Pancreas (tissue), 10 donors: ENCODE measurements at regions not wholly inside any gene's neighbourhood (a gene's known extent, or its start where the extent isn't known, plus 50 kb on each side); places are given as distances from the start of the nearest gene placed in this dataset.

Source experiments
- ATAC-seq, 4 donors: fragments of 200-7000 bp; cut with Tn5 transposase; one replicate each; pipeline versions ENCODE4 v1.8.0 to v1.9.1; 2020; ENCODE audit warnings: mild to moderate bottlenecking in 4 of 4, moderate library complexity in 4 of 4
- DNase-seq, 6 donors: peaks; one replicate each; pipeline ENCODE4 v3.0.0-alpha.2; 2020
- FAIRE-seq: peaks from 2 replicates; lab custom pipeline; 2012; peaks lifted over from hg19 to GRCh38; lab: Jason Lieb, UNC
- H3K27ac ChIP-seq, 4 donors: fragments of 200-600 bp; sonication (generic); 1 replicate in 3 of 4; 2 replicates in 1 of 4; pipeline versions ENCODE4 v1.5.0 to v1.8.0; 2020
- H3K27me3 ChIP-seq, 4 donors: fragments of 200-600 bp; one replicate each; pipeline ENCODE4 v1.8.0; 2021
- H3K36me3 ChIP-seq, 3 donors: fragments of 200-600 bp; sonication (generic) in 1 of 3; one replicate each; pipeline versions ENCODE4 v1.5.0 to v1.8.0; 2020 to 2021
- H3K4me1 ChIP-seq, 3 donors: fragments of 200-600 bp; one replicate each; pipeline ENCODE4 v1.8.0; 2021
- H3K4me3 ChIP-seq, 4 donors: fragments of 200-600 bp; sonication (generic) in 2 of 4; one replicate each; pipeline versions ENCODE4 v1.5.0 to v1.8.0; 2020 to 2021
- H3K9me3 ChIP-seq, 4 donors: fragments of 200-600 bp; one replicate each; pipeline ENCODE4 v1.8.0; 2021
- WGBS, 2 donors: extraction: QIAGEN DNeasy Blood & Tissue Kit; methylation state at CpG; one replicate each; pipeline ENCODE4 v1.1.7; 2013; 5-methylcytosine and 5-hydroxymethylcytosine counted together
- intact Hi-C, 3 donors: fragments of 100-400 bp; cut with DNase I; formaldehyde crosslinking; loops; one replicate each; pipeline versions ENCODE4 v1.11.1 to v1.14.2; 2022
- TF ChIP-seq, protein P1 (sequence below), 4 donors: fragments of 200-600 bp; sonication (generic) in 3 of 4; IDR thresholded peaks; one replicate each; pipeline versions ENCODE4 v1.5.0 to v1.8.0; 2021; ENCODE audit warnings: antibody characterized with exemption in 4 of 4
- donor health status: healthy with polysubstance abuse.
- donor health status: DM: no; HTN: no; CAD: no; lungs with moderate emphysema.
- donor health status: DM: no; HTN: no; CAD: no.
- donor health status: control.
- donor health status: control.
- donor health status: Bipolar disorder and iron deficiency.
- donor health status: DM: yes; HTN: yes; CAD: no.
- donor health status: DM: no; HTN: no; CAD: no.
- donor health status: DM: no; HTN: no; CAD: no.
- donor health status: DM: yes; HTN: yes; CAD: no.

- TF ChIP-seq, protein P1, sequence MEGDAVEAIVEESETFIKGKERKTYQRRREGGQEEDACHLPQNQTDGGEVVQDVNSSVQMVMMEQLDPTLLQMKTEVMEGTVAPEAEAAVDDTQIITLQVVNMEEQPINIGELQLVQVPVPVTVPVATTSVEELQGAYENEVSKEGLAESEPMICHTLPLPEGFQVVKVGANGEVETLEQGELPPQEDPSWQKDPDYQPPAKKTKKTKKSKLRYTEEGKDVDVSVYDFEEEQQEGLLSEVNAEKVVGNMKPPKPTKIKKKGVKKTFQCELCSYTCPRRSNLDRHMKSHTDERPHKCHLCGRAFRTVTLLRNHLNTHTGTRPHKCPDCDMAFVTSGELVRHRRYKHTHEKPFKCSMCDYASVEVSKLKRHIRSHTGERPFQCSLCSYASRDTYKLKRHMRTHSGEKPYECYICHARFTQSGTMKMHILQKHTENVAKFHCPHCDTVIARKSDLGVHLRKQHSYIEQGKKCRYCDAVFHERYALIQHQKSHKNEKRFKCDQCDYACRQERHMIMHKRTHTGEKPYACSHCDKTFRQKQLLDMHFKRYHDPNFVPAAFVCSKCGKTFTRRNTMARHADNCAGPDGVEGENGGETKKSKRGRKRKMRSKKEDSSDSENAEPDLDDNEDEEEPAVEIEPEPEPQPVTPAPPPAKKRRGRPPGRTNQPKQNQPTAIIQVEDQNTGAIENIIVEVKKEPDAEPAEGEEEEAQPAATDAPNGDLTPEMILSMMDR (IDR thresholded peaks at IDR 0.05): no peak
- 62 to 68% methylated on average over 1 of the region's 1 CpG for WGBS, 2 donors
- no peaks in the 10 kb centered on the region for H3K36me3 ChIP-seq
Observed at GRCh38 chr11:109507836-109508561, 86.0 kb downstream of the C11orf87 start.

DNA sequence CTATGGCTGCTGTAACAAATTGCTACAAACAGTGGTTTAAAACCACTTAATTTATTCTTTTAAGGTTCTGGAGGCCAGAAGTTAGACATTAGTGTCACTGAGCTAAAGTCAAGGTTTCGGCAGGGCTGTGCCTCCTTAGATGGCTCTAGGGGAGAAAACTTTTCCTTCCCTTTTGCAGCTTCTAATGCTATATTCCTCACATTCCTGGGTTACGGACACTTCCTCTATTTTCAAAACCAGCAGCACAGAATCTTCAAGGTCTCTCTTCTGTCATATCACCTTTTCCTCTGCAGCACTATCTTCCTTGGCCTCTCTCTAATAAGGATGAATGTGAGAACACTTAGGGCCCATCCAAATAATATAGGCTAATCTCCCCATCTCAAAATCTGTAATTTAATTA, 87.0 kb downstream of the C11orf87 start:
- Histone ChIP-seq H3K27me3 (no peaks in the 10 kb centered on the region), H3K9me3 (no peaks in the 10 kb centered on the region), H3K4me3 (no peak overlapping the region), H3K27ac (no peak overlapping the region), H3K36me3 (no peaks in the 10 kb centered on the region), H3K4me1 (no peaks in the 10 kb centered on the region)
- 79 to 83% methylated on average over 2 of the region's 2 CpGs for WGBS, 2 donors
- intact Hi-C loops: no loop called here
- FAIRE-seq: no peak
- TF ChIP-seq, protein P1 (IDR thresholded peaks at IDR 0.05): no peak
- ATAC-seq: no peak
- DNase-seq: no peak

More at GRCh38 chr11:109507836-109508561, 86.0 kb downstream of the C11orf87 start:
- no peak for ATAC-seq
- intact Hi-C loops: no loop called here
- Histone ChIP-seq H3K9me3 (no peaks in the 10 kb centered on the region), H3K27ac (no peak overlapping the region), H3K4me1 (no peaks in the 10 kb centered on the region), H3K27me3 (no peaks in the 10 kb centered on the region), H3K4me3 (no peak overlapping the region)
- no peak for FAIRE-seq
- no peak for DNase-seq

GRCh38 chr11:109510316-109510715, 88.3 kb downstream of the C11orf87 start:
- intact Hi-C loops: no loop called here

GRCh38 chr11:109511598-109511997, 89.6 kb downstream of the C11orf87 start:
- no peaks in the 10 kb centered on the region for H3K4me1 ChIP-seq
- no peaks in the 10 kb centered on the region for H3K36me3 ChIP-seq
- FAIRE-seq: no peak

More at GRCh38 chr11:109510316-109510715, 88.3 kb downstream of the C11orf87 start:
- FAIRE-seq (no peak), ATAC-seq (no peak), DNase-seq (no peak)
- TF ChIP-seq, protein P1 (IDR thresholded peaks at IDR 0.05): no peak
- Histone ChIP-seq H3K36me3 (no peaks in the 10 kb centered on the region), H3K4me1 (no peaks in the 10 kb centered on the region), H3K4me3 (no peak overlapping the region), H3K9me3 (no peaks in the 10 kb centered on the region), H3K27ac (no peak overlapping the region), H3K27me3 (no peaks in the 10 kb centered on the region)
- WGBS, 2 donors: 58 to 69% methylated on average over 1 of the region's 1 CpG

GRCh38 chr11:109512249-109512648, 90.3 kb downstream of the C11orf87 start:
- DNase-seq: no peak
- H3K36me3 ChIP-seq: no peaks in the 10 kb centered on the region
- 73 to 79% methylated on average over 1 of the region's 1 CpG for WGBS, 2 donors
- H3K27ac ChIP-seq: no peak overlapping the region
- no peaks in the 10 kb centered on the region for H3K27me3 ChIP-seq
- no peaks in the 10 kb centered on the region for H3K9me3 ChIP-seq
- H3K4me3 ChIP-seq: no peak overlapping the region
- no peak for FAIRE-seq
- ATAC-seq: no peak
- TF ChIP-seq, protein P1 (IDR thresholded peaks at IDR 0.05): no peak
- intact Hi-C loops: no loop called here
- H3K4me1 ChIP-seq: no peaks in the 10 kb centered on the region

More at GRCh38 chr11:109511598-109511997, 89.6 kb downstream of the C11orf87 start:
- TF ChIP-seq, protein P1 (IDR thresholded peaks at IDR 0.05): no peak
- no peak overlapping the region for H3K4me3 ChIP-seq
- H3K27me3 ChIP-seq: no peaks in the 10 kb centered on the region
- intact Hi-C loops: no loop called here
- ATAC-seq: no peak
- no peaks in the 10 kb centered on the region for H3K9me3 ChIP-seq
- H3K27ac ChIP-seq: no peak overlapping the region
- DNase-seq: no peak
